ENCODE measurements at regions not wholly inside any gene's neighbourhood (a gene's known extent, or its start where the extent isn't known, plus 50 kb on each side); places are given as distances from the start of the nearest gene placed in this dataset.

GRCh38 chrX:21056622-21057021 is 317.6 kb upstream of the CNKSR2 start:
- TF ChIP-seq GATA1 (IDR thresholded peaks at IDR 0.05; ENCODE audit: low read depth, low read length) (no peak), POLR2A (IDR thresholded peaks at IDR 0.05; ENCODE audit: low read length) (no peak)
- DNase-seq, result no peak

GRCh38 chrX:21047034-21047455 is 327.2 kb upstream of the CNKSR2 start:
- DNase-seq, result no peak
- TF ChIP-seq GATA1 (IDR thresholded peaks at IDR 0.05; ENCODE audit: low read depth, low read length), result no peak
- TF ChIP-seq POLR2A (IDR thresholded peaks at IDR 0.05; ENCODE audit: low read length), result no peak

- no peak for TF ChIP-seq GATA1 (IDR thresholded peaks at IDR 0.05; ENCODE audit: low read depth, low read length)
- no peak for TF ChIP-seq POLR2A (IDR thresholded peaks at IDR 0.05; ENCODE audit: low read length)
- no peak for DNase-seq
These were observed 359.9 kb upstream of the CNKSR2 start for GRCh38 chrX:21014326-21014725.

DNA sequence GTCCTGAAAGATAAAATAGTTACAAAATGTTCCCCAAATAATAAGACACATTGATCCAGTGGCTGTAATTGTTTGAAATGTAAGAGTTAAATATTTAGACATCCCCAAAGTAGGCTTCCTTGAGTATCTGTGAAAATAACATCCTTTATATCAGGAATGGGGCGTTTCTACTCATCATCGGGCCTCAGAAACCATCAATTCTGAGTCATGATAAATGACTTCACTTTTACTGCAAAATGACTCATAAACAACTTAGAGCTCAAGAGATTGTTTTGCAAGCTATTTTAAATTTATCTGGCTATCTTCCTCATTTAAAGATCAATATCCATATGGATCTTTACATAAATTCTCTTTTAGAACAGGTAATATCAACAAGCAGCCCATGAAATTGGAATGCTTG is 369.4 kb upstream of the CNKSR2 start:
- no peak for DNase-seq
- TF ChIP-seq GATA1 (IDR thresholded peaks at IDR 0.05; ENCODE audit: low read depth, low read length), result no peak
- TF ChIP-seq POLR2A (IDR thresholded peaks at IDR 0.05; ENCODE audit: low read length), result no peak

GRCh38 chrX:20995829-20996228 is 378.4 kb upstream of the CNKSR2 start:
- TF ChIP-seq POLR2A (IDR thresholded peaks at IDR 0.05; ENCODE audit: low read length) (no peak), GATA1 (IDR thresholded peaks at IDR 0.05; ENCODE audit: low read depth, low read length) (no peak)
- DNase-seq, result no peak

DNA sequence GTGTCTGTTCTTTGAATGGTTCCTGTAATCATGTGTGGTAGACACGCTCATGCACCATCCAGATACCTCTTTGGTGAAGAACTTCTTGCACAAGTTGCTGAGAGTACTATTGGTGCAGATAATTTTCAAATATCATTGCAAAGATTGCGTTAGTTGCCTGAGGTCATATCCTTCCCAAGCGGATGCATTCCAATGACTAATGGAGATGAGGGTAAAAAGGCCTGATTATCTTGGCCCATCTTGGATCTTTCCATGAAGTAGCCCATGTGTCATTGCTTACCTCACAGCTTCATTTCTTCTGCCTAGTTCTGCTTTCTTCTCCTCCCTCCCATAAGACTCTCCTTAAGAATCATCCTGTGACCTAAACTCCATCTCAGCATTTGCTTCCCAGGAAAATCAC is 384.9 kb upstream of the CNKSR2 start:
- TF ChIP-seq POLR2A (IDR thresholded peaks at IDR 0.05; ENCODE audit: low read length) (no peak), GATA1 (IDR thresholded peaks at IDR 0.05; ENCODE audit: low read depth, low read length) (no peak)
- no peak for DNase-seq

DNA sequence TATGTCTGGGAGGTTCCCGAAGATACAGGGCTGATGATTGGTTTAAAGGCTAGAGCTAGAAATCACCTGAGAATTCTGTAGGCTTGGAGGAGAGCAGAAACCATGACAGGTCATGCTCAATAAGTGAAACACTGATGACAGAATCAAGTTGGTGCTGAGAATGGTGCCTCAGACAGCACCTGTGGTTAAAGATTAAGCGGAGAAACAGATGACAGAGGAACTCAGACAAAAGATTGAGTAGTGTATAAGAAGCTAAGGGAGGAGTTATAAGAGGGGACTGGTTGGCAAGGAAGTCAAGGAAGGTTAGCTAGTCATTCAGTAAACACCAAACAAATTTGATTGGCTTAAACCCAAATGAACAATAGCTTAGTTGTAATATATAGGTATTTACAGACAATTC is 385.4 kb upstream of the CNKSR2 start:
- TF ChIP-seq GATA1 (IDR thresholded peaks at IDR 0.05; ENCODE audit: low read depth, low read length), result no peak
- TF ChIP-seq POLR2A (IDR thresholded peaks at IDR 0.05; ENCODE audit: low read length), result no peak
- DNase-seq, result no peak

DNA sequence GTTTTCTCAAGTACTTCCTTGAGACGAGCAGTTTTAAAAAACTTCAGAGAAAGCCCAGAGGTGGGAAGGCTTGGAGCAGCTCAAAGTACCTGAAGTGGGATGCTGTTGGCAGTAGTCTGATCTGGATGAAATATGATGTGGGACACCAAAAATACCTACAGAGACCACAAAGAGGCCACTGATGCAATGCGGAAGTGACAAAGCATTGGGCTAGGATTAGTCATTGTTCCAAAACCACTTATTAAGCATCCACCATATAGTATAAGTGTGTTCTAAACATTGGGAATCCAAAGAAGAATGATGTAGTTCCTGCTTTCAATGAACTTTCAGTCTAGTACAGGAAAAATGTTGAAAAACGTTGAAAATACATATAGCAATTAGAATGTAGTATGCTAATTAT is 386.1 kb upstream of the CNKSR2 start:
- TF ChIP-seq POLR2A (IDR thresholded peaks at IDR 0.05; ENCODE audit: low read length) (no peak), GATA1 (IDR thresholded peaks at IDR 0.05; ENCODE audit: low read depth, low read length) (no peak)
- DNase-seq, result no peak

- TF ChIP-seq POLR2A (IDR thresholded peaks at IDR 0.05; ENCODE audit: low read length) (no peak), GATA1 (IDR thresholded peaks at IDR 0.05; ENCODE audit: low read depth, low read length) (no peak)
- DNase-seq, result no peak
These were observed 393.8 kb upstream of the CNKSR2 start for GRCh38 chrX:20980426-20980825.

- TF ChIP-seq POLR2A (IDR thresholded peaks at IDR 0.05; ENCODE audit: low read length) (no peak), GATA1 (IDR thresholded peaks at IDR 0.05; ENCODE audit: low read depth, low read length) (no peak)
- no peak for DNase-seq
These were observed 399.9 kb upstream of the CNKSR2 start for GRCh38 chrX:20974326-20974725.

- TF ChIP-seq POLR2A (IDR thresholded peaks at IDR 0.05; ENCODE audit: low read length), result no peak
- no peak for TF ChIP-seq GATA1 (IDR thresholded peaks at IDR 0.05; ENCODE audit: low read depth, low read length)
- DNase-seq, result no peak
These were observed 401.2 kb upstream of the CNKSR2 start for GRCh38 chrX:20973038-20973437.

- no peak for DNase-seq
- TF ChIP-seq GATA1 (IDR thresholded peaks at IDR 0.05; ENCODE audit: low read depth, low read length) (no peak), POLR2A (IDR thresholded peaks at IDR 0.05; ENCODE audit: low read length) (no peak)
These were observed 403.0 kb upstream of the CNKSR2 start for GRCh38 chrX:20971250-20971649.

- TF ChIP-seq GATA1 (IDR thresholded peaks at IDR 0.05; ENCODE audit: low read depth, low read length) (no peak), POLR2A (IDR thresholded peaks at IDR 0.05; ENCODE audit: low read length) (no peak)
- DNase-seq, result no peak
These were observed 404.7 kb upstream of the CNKSR2 start for GRCh38 chrX:20969565-20969964.

DNA sequence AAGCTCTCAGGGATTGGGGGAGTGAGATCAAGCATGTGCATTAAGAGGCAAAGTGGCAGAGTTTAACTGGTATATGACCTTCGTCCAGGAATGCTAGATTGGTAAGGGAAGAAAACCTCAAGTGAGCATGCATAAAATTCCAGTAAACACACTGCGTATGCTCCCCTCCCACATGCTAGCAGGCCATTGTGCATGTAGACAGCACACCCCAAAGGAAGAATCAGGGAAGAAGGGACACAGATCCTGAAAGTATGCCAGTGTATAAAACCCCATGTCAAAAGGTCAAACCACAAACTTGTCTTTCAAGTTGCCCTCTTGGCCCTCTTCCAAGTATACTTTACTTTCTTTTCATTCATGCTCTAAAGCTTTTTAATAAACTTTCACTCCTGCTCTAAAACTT is 405.2 kb upstream of the CNKSR2 start:
- DNase-seq, result no peak
- TF ChIP-seq GATA1 (IDR thresholded peaks at IDR 0.05; ENCODE audit: low read depth, low read length) (no peak), POLR2A (IDR thresholded peaks at IDR 0.05; ENCODE audit: low read length) (no peak)

DNA sequence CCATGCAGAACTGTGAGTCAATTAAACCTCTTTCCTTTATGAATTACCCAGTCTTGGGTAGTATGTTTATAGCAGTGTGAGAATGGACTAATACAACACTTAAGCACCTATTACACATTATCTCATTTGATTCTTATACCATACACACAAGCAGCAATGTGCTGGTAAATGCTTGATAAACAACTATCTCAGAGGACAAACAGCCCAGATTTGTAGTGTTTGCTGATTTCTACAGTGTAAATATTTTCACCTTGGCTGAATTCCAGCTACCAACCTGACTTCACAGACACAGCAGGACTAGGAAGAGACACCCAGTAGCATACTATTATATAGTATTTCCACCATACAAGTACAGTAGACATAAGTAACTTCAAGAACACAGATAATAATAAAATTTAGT is 406.5 kb upstream of the CNKSR2 start:
- no peak for TF ChIP-seq POLR2A (IDR thresholded peaks at IDR 0.05; ENCODE audit: low read length)
- DNase-seq, result no peak
